ENCODE measurements at regions not wholly inside any gene's neighbourhood (a gene's known extent, or its start where the extent isn't known, plus 50 kb on each side); places are given as distances from the start of the nearest gene placed in this dataset.
"Not testable (repeated sequence)": the region's sequence is repeated elsewhere in the genome, so short reads cannot be mapped to it uniquely, and the experiment has no call there.

DNA sequence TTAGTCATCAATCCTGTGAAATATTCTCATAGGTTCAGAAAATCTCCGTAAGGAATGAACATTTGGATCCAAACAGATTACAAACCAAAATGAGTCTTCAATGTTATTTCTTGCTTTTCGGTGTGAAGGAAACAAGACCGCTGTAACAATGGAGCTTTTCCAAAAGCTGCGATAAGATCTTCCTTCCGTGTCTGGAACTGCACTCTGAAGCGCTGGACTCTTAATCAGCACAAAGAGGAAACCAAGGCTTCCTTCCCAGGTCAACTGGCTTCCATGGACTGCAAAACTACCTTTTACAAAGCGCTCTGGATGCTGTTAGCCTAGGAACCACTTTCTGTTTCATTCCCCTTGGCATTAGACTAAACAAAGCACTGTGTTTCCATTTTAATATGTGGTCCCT lies 137.9 kb upstream of the BASP1 start:
- ChIA-PET POLR2A (no interaction called here), CTCF (no interaction called here)

DNA sequence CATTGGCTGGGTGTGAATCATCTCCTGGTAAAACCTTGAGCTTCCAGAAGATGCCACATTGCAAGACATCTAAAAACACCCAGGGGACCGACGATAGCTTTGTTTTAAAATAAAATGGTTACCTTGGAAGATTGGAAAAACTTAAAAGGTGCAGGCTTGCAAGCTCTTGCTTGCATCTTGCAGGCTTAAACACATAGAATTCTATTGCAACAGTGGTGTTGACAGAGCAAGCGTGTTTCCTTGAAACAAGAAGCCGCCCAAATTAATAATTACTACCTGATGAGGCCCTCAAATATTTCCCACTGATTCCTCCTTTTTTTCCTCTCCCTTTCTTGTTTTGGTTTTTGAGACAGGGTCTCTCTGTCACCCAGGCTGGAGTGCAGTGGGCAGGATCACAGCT lies 137.1 kb upstream of the BASP1 start:
- no peak for DNase-seq (ENCODE audit: extremely low spot score)
- TF ChIP-seq HDGF (IDR thresholded peaks at IDR 0.05; ENCODE audit: borderline replicate concordance), result no peak
- ChIA-PET POLR2A (no interaction called here), CTCF (no interaction called here)

More for the DNA sequence above, 137.9 kb upstream of the BASP1 start:
- TF ChIP-seq BHLHE40 (IDR thresholded peaks at IDR 0.05; ENCODE audit: borderline replicate concordance) (no peak), TARDBP (IDR thresholded peaks at IDR 0.05) (no peak)
- DNase-seq (ENCODE audit: extremely low spot score), result no peak

DNA sequence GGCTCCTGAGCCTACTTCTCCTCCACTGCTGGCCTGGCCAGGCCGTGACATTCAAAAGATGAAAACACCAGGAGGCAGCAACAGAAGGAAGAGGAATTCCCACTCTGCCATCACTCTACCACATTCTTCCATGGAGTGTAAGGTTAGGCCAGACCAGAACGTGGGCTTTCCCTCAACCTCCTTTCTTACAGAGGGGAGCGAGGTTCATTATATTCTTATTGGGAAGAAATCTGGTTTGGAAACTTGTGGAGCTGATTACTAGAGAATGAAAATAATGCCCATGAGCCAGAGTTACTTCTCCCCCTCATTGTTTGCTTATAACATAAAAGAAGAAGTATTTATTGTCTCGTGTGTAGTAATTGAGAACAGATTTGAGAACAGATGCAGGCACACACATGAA lies 136.3 kb upstream of the BASP1 start:
- no peak for DNase-seq (ENCODE audit: extremely low spot score)
- POLR2A ChIA-PET, result no interaction called here
- no peak for TF ChIP-seq L3MBTL2 (conservative IDR thresholded peaks at IDR 0.05)
- CTCF ChIA-PET, result interaction anchor here (0.9 kb wide), 1 partner anchor 18 kb away, joined by 3 read pairs; no protein-coding TSS in a partner anchor

DNA sequence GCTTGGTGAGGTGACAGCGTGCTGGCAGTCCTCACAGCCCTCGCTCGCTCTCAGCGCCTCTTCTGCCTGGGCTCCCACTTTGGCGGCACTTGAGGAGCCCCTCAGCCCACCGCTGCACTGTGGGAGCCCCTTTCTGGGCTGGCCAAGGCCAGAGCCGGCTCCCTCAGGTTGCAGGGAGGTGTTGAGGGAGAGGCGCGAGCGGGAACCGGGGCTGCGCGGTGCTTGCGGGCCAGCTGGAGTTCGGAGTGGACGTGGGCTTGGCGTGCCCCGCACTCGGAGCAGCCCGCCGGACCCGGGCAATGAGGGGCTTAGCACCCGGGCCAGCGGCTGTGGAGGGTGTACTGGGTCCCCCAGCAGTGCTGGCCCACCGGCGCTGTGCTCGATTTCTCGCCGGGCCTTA lies 134.2 kb upstream of the BASP1 start:
- CTCF ChIA-PET; DNase-seq (ENCODE audit: extremely low spot score); POLR2A ChIA-PET: not testable (repeated sequence)

DNA sequence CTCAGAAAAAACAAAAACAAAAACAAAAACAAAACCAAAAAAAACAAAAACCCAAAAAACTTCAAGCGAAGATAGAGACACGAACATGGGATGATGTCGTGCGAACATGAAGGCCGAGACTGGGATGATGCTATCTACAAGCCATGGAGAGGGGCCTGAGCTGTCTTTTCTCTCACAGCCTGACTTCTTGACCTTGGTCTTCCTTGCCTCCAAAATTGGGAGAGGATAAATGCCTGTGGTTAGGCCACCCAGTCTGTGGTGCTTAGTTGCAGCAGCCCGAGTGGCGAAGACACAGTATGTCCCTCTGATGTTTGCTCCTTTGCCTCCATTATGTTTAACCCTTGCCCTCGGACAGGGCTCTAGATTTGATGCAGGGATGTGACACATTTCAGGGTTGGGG lies 130.4 kb upstream of the BASP1 start:
- ChIA-PET POLR2A (no interaction called here), CTCF (no interaction called here)
- TF ChIP-seq FOXK2 (IDR thresholded peaks at IDR 0.05) (no peak), CTBP1 (IDR thresholded peaks at IDR 0.05; ENCODE audit: borderline replicate concordance) (no peak), ELF4 (IDR thresholded peaks at IDR 0.05) (no peak), TARDBP (IDR thresholded peaks at IDR 0.05) (no peak), L3MBTL2 (conservative IDR thresholded peaks at IDR 0.05) (no peak), NFRKB (IDR thresholded peaks at IDR 0.05) (no peak), SP1 (IDR thresholded peaks at IDR 0.05) (no peak), FOXM1 (IDR thresholded peaks at IDR 0.05; ENCODE audit: borderline replicate concordance) (no peak), HDGF (IDR thresholded peaks at IDR 0.05; ENCODE audit: borderline replicate concordance) (no peak), FOXA1 (IDR thresholded peaks at IDR 0.05) (no peak)
- TF ChIP-seq, protein P1, sequence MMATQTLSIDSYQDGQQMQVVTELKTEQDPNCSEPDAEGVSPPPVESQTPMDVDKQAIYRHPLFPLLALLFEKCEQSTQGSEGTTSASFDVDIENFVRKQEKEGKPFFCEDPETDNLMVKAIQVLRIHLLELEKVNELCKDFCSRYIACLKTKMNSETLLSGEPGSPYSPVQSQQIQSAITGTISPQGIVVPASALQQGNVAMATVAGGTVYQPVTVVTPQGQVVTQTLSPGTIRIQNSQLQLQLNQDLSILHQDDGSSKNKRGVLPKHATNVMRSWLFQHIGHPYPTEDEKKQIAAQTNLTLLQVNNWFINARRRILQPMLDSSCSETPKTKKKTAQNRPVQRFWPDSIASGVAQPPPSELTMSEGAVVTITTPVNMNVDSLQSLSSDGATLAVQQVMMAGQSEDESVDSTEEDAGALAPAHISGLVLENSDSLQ (IDR thresholded peaks at IDR 0.05), result no peak
- no peak for DNase-seq (ENCODE audit: extremely low spot score)

DNA sequence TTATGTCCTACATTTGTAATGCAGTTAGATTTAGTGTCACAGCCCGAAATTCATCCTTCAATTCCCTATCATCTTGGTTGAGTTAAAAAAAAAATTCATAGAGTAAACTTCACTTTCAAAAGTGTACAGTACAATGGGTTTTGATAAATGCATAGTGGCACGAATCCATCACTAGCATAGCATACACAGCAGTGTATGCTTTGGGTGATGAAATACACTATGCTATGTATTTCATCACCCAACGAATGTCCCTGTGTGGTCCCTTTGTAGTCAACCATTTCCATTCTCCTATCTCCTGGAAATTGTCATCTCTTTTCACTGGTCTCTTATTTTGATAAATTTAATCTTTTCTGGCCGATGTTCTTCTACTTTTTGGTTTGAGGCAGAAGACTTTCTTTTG lies 129.4 kb upstream of the BASP1 start:
- DNase-seq (ENCODE audit: extremely low spot score), result no peak
- TF ChIP-seq L3MBTL2 (conservative IDR thresholded peaks at IDR 0.05) (no peak), TARDBP (IDR thresholded peaks at IDR 0.05) (no peak), SUZ12 (IDR thresholded peaks at IDR 0.05) (no peak), ZNF384 (IDR thresholded peaks at IDR 0.05) (no peak), FOXM1 (IDR thresholded peaks at IDR 0.05; ENCODE audit: borderline replicate concordance) (no peak), NFRKB (IDR thresholded peaks at IDR 0.05) (no peak), CTBP1 (IDR thresholded peaks at IDR 0.05; ENCODE audit: borderline replicate concordance) (no peak), LEF1 (IDR thresholded peaks at IDR 0.05; ENCODE audit: borderline replicate concordance) (no peak), ELF4 (IDR thresholded peaks at IDR 0.05) (no peak), FOXK2 (IDR thresholded peaks at IDR 0.05) (no peak), FOXA1 (IDR thresholded peaks at IDR 0.05) (no peak), HDGF (IDR thresholded peaks at IDR 0.05; ENCODE audit: borderline replicate concordance) (no peak), BHLHE40 (IDR thresholded peaks at IDR 0.05; ENCODE audit: borderline replicate concordance) (no peak), SP1 (IDR thresholded peaks at IDR 0.05) (no peak), ARNT (IDR thresholded peaks at IDR 0.05) (no peak)
- TF ChIP-seq, protein P1 (IDR thresholded peaks at IDR 0.05), result no peak
- CTCF ChIA-PET, result no interaction called here
- POLR2A ChIA-PET, result no interaction called here

DNA sequence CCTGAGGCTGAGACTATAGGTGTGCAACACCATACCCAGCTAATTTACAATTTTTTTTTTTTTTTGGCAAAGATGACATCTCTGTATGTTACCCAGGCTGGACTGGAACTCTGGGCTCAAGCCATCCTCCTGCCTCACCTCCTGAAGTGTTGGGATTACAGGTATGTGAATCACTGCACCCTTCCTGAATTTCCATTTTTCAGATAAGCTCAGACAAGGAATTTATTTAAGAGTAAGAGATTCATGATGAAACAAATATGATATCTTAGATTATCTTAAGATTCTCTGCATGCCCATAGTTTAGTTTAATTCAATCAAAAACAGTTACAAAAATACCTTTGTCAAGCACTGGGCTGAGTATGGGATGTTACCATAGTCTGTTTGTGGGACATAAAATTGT lies 128.4 kb upstream of the BASP1 start:
- DNase-seq (ENCODE audit: extremely low spot score), result no peak
- POLR2A ChIA-PET, result no interaction called here
- CTCF ChIA-PET, result interaction anchor here (0.6 kb wide), 3 partner anchors 90 to 360 kb away, joined by 3 to 5 read pairs (median 3); no protein-coding TSS in a partner anchor
- TF ChIP-seq ELF4 (IDR thresholded peaks at IDR 0.05), result no peak

DNA sequence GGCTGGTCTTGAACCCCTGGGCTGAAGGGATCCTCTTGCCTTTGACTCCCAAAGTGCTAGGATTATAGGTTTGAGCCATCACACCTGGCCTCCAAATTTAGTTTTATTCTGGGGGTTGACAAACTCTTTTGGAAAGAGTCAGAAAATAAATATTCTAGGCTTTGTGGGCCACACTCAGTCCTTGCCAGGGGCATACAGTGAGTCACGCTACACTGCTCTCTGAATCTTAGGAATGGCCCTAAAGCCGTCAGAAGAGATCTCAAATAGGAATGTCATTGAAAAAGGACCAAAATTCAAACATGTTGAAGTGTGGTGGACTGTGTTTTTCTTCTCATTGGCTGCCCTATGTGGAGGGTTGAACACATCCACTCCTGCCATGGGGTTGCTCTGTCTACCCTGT lies 127.7 kb upstream of the BASP1 start:
- no peak for DNase-seq (ENCODE audit: extremely low spot score)
- ChIA-PET CTCF (interaction anchor here (0.6 to 1.3 kb wide), 4 partner anchors 90 to 361 kb away, joined by 3 to 5 read pairs (median 4); no protein-coding TSS in a partner anchor), POLR2A (no interaction called here)
- no peak for TF ChIP-seq LEF1 (IDR thresholded peaks at IDR 0.05; ENCODE audit: borderline replicate concordance)
- TF ChIP-seq FOXM1 (IDR thresholded peaks at IDR 0.05; ENCODE audit: borderline replicate concordance), result no peak
- no peak for TF ChIP-seq ELF4 (IDR thresholded peaks at IDR 0.05)
- no peak for TF ChIP-seq FOXA1 (IDR thresholded peaks at IDR 0.05)
- no peak for TF ChIP-seq TARDBP (IDR thresholded peaks at IDR 0.05)
- no peak for TF ChIP-seq ARNT (IDR thresholded peaks at IDR 0.05)
- TF ChIP-seq, protein P1 (IDR thresholded peaks at IDR 0.05), result no peak
- no peak for TF ChIP-seq L3MBTL2 (conservative IDR thresholded peaks at IDR 0.05)
- no peak for TF ChIP-seq BHLHE40 (IDR thresholded peaks at IDR 0.05; ENCODE audit: borderline replicate concordance)
- TF ChIP-seq NFRKB (IDR thresholded peaks at IDR 0.05), result no peak
- TF ChIP-seq ZNF384 (IDR thresholded peaks at IDR 0.05), result no peak
- TF ChIP-seq CTBP1 (IDR thresholded peaks at IDR 0.05; ENCODE audit: borderline replicate concordance), result no peak
- TF ChIP-seq SUZ12 (IDR thresholded peaks at IDR 0.05), result no peak
- TF ChIP-seq HDGF (IDR thresholded peaks at IDR 0.05; ENCODE audit: borderline replicate concordance), result no peak

All from HEK293T (cell line).